ENCODE measurements at regions not wholly inside any gene's neighbourhood (a gene's known extent, or its start where the extent isn't known, plus 50 kb on each side); places are given as distances from the start of the nearest gene placed in this dataset.

DNA sequence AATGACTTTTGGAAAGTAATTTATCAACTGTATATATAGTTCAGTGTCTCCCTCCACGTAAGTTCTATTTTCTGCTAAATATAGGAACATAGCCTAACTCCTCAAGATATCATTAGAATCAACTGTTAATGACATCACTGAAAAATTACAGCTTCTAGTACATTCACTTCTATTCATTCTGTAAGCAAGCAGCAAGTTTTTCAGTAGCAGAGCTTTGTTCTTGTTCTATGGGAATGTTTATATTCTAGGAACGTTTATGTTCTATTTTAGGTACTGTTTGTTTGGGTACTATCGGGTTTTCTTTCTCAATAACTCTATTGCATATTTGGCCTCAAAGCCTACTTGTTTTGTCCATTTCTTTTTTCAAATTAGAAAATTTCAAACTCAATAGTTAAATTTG lies 525.6 kb downstream of the EPHA7 start:
- Histone ChIP-seq H3K9me3 (ENCODE audit: control insufficient read depth, low read depth, low read length) (peaks cover 10% of the 10 kb centered on the region), H3K36me3 (ENCODE audit: control insufficient read depth, insufficient read depth, low read length) (no peaks in the 10 kb centered on the region), H3K27ac (ENCODE audit: low read length) (no peak overlapping the region), H3K4me3 (ENCODE audit: low read length) (no peak overlapping the region), H3K4me1 (ENCODE audit: control insufficient read depth, insufficient read depth, low read length) (no peaks in the 10 kb centered on the region), H3K27me3 (ENCODE audit: control insufficient read depth, insufficient read depth, low read length) (no peaks in the 10 kb centered on the region)
- 62% methylated on average over 3 of the region's 3 CpGs for WGBS (ENCODE audit: insufficient coverage, low lambda C conversion rate)
- DNase-seq = no peak

DNA sequence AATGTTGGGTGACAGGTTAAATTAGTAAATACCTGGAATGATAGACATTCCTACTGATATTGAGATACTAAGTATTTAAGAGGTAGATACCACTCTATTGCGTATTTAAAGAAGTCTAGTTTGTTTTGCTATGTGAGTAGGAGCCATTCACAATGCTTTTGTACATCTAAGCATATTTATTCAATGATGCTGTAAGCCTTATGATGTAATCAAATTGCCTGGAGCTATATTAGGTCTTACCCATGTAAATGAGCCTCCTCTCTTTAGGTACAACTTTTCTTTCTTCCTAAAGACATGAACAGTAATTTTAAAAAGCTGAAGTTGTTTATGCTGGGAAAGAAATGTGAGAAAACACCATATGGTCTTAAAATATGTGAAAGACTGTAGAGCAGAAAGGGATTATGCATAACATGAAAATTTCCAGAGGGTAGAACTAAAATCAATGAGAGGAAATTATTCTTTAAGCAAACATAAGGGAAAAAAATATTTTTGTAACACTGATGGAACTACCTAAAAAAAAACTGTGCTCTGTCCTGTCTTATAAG lies 526.7 kb downstream of the EPHA7 start:
- whole genome bisulfite sequencing (ENCODE audit: insufficient coverage, low lambda C conversion rate) = 100% methylated on average over 1 of the region's 1 CpG
- no peaks in the 10 kb centered on the region for H3K36me3 ChIP-seq (ENCODE audit: control insufficient read depth, insufficient read depth, low read length)
- no peak overlapping the region for H3K4me3 ChIP-seq (ENCODE audit: low read length)
- H3K4me1 ChIP-seq (ENCODE audit: control insufficient read depth, insufficient read depth, low read length) = no peaks in the 10 kb centered on the region
- H3K9me3 ChIP-seq (ENCODE audit: control insufficient read depth, low read depth, low read length) = peaks cover 10% of the 10 kb centered on the region
- no peak for DNase-seq
- H3K27ac ChIP-seq (ENCODE audit: low read length) = no peak overlapping the region
- H3K27me3 ChIP-seq (ENCODE audit: control insufficient read depth, insufficient read depth, low read length) = no peaks in the 10 kb centered on the region

GRCh38 chr6:92888316-92888715 lies 531.0 kb downstream of the EPHA7 start:
- H3K4me3 ChIP-seq (ENCODE audit: low read length) = no peak overlapping the region
- no peaks in the 10 kb centered on the region for H3K36me3 ChIP-seq (ENCODE audit: control insufficient read depth, insufficient read depth, low read length)
- no peak overlapping the region for H3K27ac ChIP-seq (ENCODE audit: low read length)
- no peaks in the 10 kb centered on the region for H3K4me1 ChIP-seq (ENCODE audit: control insufficient read depth, insufficient read depth, low read length)
- H3K9me3 ChIP-seq (ENCODE audit: control insufficient read depth, low read depth, low read length) = peaks cover 10% of the 10 kb centered on the region
- H3K27me3 ChIP-seq (ENCODE audit: control insufficient read depth, insufficient read depth, low read length) = no peaks in the 10 kb centered on the region
- DNase-seq = no peak

GRCh38 chr6:92887871-92888270 lies 531.5 kb downstream of the EPHA7 start:
- no peak overlapping the region for H3K4me3 ChIP-seq (ENCODE audit: low read length)
- H3K36me3 ChIP-seq (ENCODE audit: control insufficient read depth, insufficient read depth, low read length) = no peaks in the 10 kb centered on the region

GRCh38 chr6:92879526-92879925 lies 539.8 kb downstream of the EPHA7 start:
- H3K27me3 ChIP-seq (ENCODE audit: control insufficient read depth, insufficient read depth, low read length) = no peaks in the 10 kb centered on the region
- no peak overlapping the region for H3K4me3 ChIP-seq (ENCODE audit: low read length)
- H3K9me3 ChIP-seq (ENCODE audit: control insufficient read depth, low read depth, low read length) = peaks cover 4% of the 10 kb centered on the region
- WGBS (ENCODE audit: insufficient coverage, low lambda C conversion rate) = 100% methylated on average over 1 of the region's 8 CpGs
- no peak for DNase-seq
- no peaks in the 10 kb centered on the region for H3K36me3 ChIP-seq (ENCODE audit: control insufficient read depth, insufficient read depth, low read length)
- no peak overlapping the region for H3K27ac ChIP-seq (ENCODE audit: low read length)
- H3K4me1 ChIP-seq (ENCODE audit: control insufficient read depth, insufficient read depth, low read length) = no peaks in the 10 kb centered on the region

More at GRCh38 chr6:92887871-92888270, 531.5 kb downstream of the EPHA7 start:
- H3K4me1 ChIP-seq (ENCODE audit: control insufficient read depth, insufficient read depth, low read length) = no peaks in the 10 kb centered on the region
- H3K9me3 ChIP-seq (ENCODE audit: control insufficient read depth, low read depth, low read length) = peaks cover 10% of the 10 kb centered on the region
- H3K27ac ChIP-seq (ENCODE audit: low read length) = no peak overlapping the region
- no peak for DNase-seq
- no peaks in the 10 kb centered on the region for H3K27me3 ChIP-seq (ENCODE audit: control insufficient read depth, insufficient read depth, low read length)

DNA sequence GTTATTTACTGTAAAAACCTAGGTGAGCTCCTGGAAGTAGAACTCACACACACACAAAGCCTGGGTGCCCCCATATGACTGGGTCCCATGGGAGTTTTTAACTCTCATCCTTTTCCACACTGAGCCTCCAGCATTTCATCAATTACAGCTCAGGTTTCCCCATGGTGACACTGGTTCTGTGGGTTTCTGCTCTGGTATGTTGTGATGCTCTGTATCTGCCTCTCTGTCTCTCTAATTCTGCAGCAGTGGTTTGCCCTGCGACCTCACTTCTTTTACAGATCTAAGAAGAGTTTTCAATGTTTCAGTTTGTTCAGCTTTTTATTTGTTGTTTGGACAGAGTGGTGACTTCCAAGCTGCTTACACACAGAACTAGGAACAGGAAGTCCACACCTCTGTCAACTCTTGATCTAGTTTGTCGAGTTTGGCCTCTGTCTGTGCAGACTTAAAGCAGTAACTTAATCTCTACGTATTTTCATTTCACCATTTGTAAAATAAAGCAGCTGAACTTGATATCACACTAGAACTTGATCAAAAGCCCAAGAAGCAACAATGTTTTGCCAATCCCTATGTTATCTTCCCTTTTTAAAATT lies 554.3 kb downstream of the EPHA7 start:
- Histone ChIP-seq H3K27me3 (ENCODE audit: control insufficient read depth, insufficient read depth, low read length) (no peaks in the 10 kb centered on the region), H3K36me3 (ENCODE audit: control insufficient read depth, insufficient read depth, low read length) (no peaks in the 10 kb centered on the region), H3K4me1 (ENCODE audit: control insufficient read depth, insufficient read depth, low read length) (no peaks in the 10 kb centered on the region), H3K4me3 (ENCODE audit: low read length) (no peak overlapping the region), H3K9me3 (ENCODE audit: control insufficient read depth, low read depth, low read length) (no peaks in the 10 kb centered on the region), H3K27ac (ENCODE audit: low read length) (no peak overlapping the region)
- WGBS (ENCODE audit: insufficient coverage, low lambda C conversion rate) = no CpG with 5 or more reads among the region's 3 CpGs
- no peak for DNase-seq

DNA sequence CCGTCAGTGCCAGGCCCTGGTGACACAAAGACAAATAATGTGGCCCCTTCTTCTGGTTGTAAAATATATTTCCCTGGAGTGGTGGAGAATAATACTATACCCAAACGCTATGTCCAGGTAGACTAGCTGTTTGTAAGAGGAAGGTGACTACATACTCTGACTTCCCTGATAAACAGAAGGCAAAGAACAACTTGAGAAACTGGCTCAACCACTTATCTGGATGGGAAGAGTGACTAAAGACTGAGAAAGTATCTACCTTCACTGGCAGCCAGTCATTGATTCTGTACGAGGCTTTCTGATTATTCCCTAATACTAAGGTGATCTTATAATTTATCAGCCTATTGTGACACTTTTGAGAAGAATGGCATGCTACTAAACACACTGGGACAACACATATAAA lies 569.7 kb downstream of the EPHA7 start:
- 80% methylated on average over 1 of the region's 3 CpGs for WGBS (ENCODE audit: insufficient coverage, low lambda C conversion rate)
- Histone ChIP-seq H3K27ac (ENCODE audit: low read length) (no peak overlapping the region), H3K4me1 (ENCODE audit: control insufficient read depth, insufficient read depth, low read length) (no peaks in the 10 kb centered on the region), H3K36me3 (ENCODE audit: control insufficient read depth, insufficient read depth, low read length) (no peaks in the 10 kb centered on the region), H3K4me3 (ENCODE audit: low read length) (no peak overlapping the region), H3K27me3 (ENCODE audit: control insufficient read depth, insufficient read depth, low read length) (no peaks in the 10 kb centered on the region), H3K9me3 (ENCODE audit: control insufficient read depth, low read depth, low read length) (no peaks in the 10 kb centered on the region)
- no peak for DNase-seq

GRCh38 chr6:92848901-92849300 lies 570.5 kb downstream of the EPHA7 start:
- no peaks in the 10 kb centered on the region for H3K27me3 ChIP-seq (ENCODE audit: control insufficient read depth, insufficient read depth, low read length)
- no peak for DNase-seq
- no peak overlapping the region for H3K4me3 ChIP-seq (ENCODE audit: low read length)
- H3K27ac ChIP-seq (ENCODE audit: low read length) = no peak overlapping the region
- H3K4me1 ChIP-seq (ENCODE audit: control insufficient read depth, insufficient read depth, low read length) = no peaks in the 10 kb centered on the region
- no peaks in the 10 kb centered on the region for H3K36me3 ChIP-seq (ENCODE audit: control insufficient read depth, insufficient read depth, low read length)
- H3K9me3 ChIP-seq (ENCODE audit: control insufficient read depth, low read depth, low read length) = no peaks in the 10 kb centered on the region

- H3K9me3 ChIP-seq (ENCODE audit: control insufficient read depth, low read depth, low read length) = no peaks in the 10 kb centered on the region
- no peak overlapping the region for H3K4me3 ChIP-seq (ENCODE audit: low read length)
- WGBS (ENCODE audit: insufficient coverage, low lambda C conversion rate) = 83% methylated on average over 2 of the region's 4 CpGs
- no peaks in the 10 kb centered on the region for H3K4me1 ChIP-seq (ENCODE audit: control insufficient read depth, insufficient read depth, low read length)
- H3K36me3 ChIP-seq (ENCODE audit: control insufficient read depth, insufficient read depth, low read length) = no peaks in the 10 kb centered on the region
- H3K27ac ChIP-seq (ENCODE audit: low read length) = no peak overlapping the region
- H3K27me3 ChIP-seq (ENCODE audit: control insufficient read depth, insufficient read depth, low read length) = no peaks in the 10 kb centered on the region
- no peak for DNase-seq
Observed at GRCh38 chr6:92848459-92848858, 570.9 kb downstream of the EPHA7 start.

GRCh38 chr6:92847988-92848387 lies 571.4 kb downstream of the EPHA7 start:
- H3K27me3 ChIP-seq (ENCODE audit: control insufficient read depth, insufficient read depth, low read length) = no peaks in the 10 kb centered on the region
- no peak overlapping the region for H3K27ac ChIP-seq (ENCODE audit: low read length)
- H3K36me3 ChIP-seq (ENCODE audit: control insufficient read depth, insufficient read depth, low read length) = no peaks in the 10 kb centered on the region
- H3K4me1 ChIP-seq (ENCODE audit: control insufficient read depth, insufficient read depth, low read length) = no peaks in the 10 kb centered on the region
- DNase-seq = no peak
- H3K4me3 ChIP-seq (ENCODE audit: low read length) = no peak overlapping the region
- no peaks in the 10 kb centered on the region for H3K9me3 ChIP-seq (ENCODE audit: control insufficient read depth, low read depth, low read length)

DNA sequence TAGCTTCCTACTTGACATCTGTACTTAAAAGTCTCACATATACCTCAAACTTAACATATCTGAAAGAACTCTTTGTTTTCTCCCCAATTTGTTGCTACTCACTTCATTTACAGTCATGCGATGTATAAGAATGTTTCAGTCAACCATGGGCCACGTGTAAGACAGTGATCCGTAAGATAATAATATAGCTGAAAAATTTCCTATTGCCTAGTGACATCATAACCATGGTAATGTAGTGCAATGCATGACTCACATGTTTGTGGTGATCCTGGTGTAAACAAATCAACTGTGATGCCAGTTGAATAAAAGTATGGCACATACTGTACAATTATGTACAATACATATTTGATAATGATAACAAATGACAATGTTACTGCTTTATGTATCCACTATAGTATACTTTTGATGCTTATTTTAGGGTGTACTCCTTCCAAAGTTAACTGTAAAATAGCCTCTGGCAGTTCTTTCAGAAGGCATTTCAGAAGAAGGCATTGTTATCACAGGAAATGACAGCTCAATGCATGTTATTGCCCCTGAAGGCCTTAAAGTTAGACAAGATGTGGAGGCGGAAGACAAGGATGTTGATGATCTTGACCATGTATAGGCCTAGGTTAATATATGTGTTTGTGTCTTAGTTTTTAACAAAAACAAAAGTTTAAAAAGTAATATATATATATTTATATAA lies 579.0 kb downstream of the EPHA7 start:
- no peaks in the 10 kb centered on the region for H3K9me3 ChIP-seq (ENCODE audit: control insufficient read depth, low read depth, low read length)
- H3K36me3 ChIP-seq (ENCODE audit: control insufficient read depth, insufficient read depth, low read length) = no peaks in the 10 kb centered on the region
- no peak for DNase-seq
- H3K27me3 ChIP-seq (ENCODE audit: control insufficient read depth, insufficient read depth, low read length) = no peaks in the 10 kb centered on the region
- no peak overlapping the region for H3K4me3 ChIP-seq (ENCODE audit: low read length)
- WGBS (ENCODE audit: insufficient coverage, low lambda C conversion rate) = 80% methylated on average over 1 of the region's 4 CpGs
- H3K27ac ChIP-seq (ENCODE audit: low read length) = no peak overlapping the region
- no peaks in the 10 kb centered on the region for H3K4me1 ChIP-seq (ENCODE audit: control insufficient read depth, insufficient read depth, low read length)

Measured in large intestine (tissue), 3 donors.